HG03565 (cell line): ENCODE measurements at regions not wholly inside any gene's neighbourhood (a gene's known extent, or its start where the extent isn't known, plus 50 kb on each side); places are given as distances from the start of the nearest gene placed in this dataset.
"Not testable (repeated sequence)": the region's sequence is repeated elsewhere in the genome, so short reads cannot be mapped to it uniquely, and the experiment has no call there.

Experiments
- ATAC-seq: cut with Tn5 transposase; IDR thresholded peaks from one replicate; pipeline ENCODE4 v1.9.1; 2021; ENCODE audit warnings: mild to moderate bottlenecking, moderate library complexity; ENCODE audit not compliant: unreplicated experiment

GRCh38 chr5:39775086-39775796 lies 350.5 kb upstream of the DAB2 start:
- no peak for ATAC-seq

- no peak for ATAC-seq
Observed at GRCh38 chr5:39774605-39775004, 349.8 kb upstream of the DAB2 start.

- ATAC-seq, result no peak
Observed at GRCh38 chr5:39772307-39772706, 347.5 kb upstream of the DAB2 start.

GRCh38 chr5:39767916-39768315 lies 343.1 kb upstream of the DAB2 start:
- no peak for ATAC-seq

GRCh38 chr5:39765366-39765765 lies 340.6 kb upstream of the DAB2 start:
- ATAC-seq, result no peak

GRCh38 chr5:39762761-39763160 lies 338.0 kb upstream of the DAB2 start:
- no peak for ATAC-seq

GRCh38 chr5:39761199-39761950 lies 336.6 kb upstream of the DAB2 start:
- no peak for ATAC-seq

GRCh38 chr5:39760385-39761198 lies 335.8 kb upstream of the DAB2 start:
- ATAC-seq, result no peak

- no peak for ATAC-seq
Observed at GRCh38 chr5:39759701-39760100, 334.9 kb upstream of the DAB2 start.

GRCh38 chr5:39758426-39758825 lies 333.6 kb upstream of the DAB2 start:
- no peak for ATAC-seq

- no peak for ATAC-seq
Observed at GRCh38 chr5:39757131-39757530, 332.4 kb upstream of the DAB2 start.

- no peak for ATAC-seq
Observed at GRCh38 chr5:39755986-39756385, 331.2 kb upstream of the DAB2 start.

GRCh38 chr5:39755452-39755851 lies 330.7 kb upstream of the DAB2 start:
- no peak for ATAC-seq

GRCh38 chr5:39753747-39754146 lies 329.0 kb upstream of the DAB2 start:
- not testable (repeated sequence) for ATAC-seq

- ATAC-seq, result no peak
Observed at GRCh38 chr5:39750661-39751060, 325.9 kb upstream of the DAB2 start.

- no peak for ATAC-seq
Observed at GRCh38 chr5:39742916-39743315, 318.1 kb upstream of the DAB2 start.

- no peak for ATAC-seq
Observed at GRCh38 chr5:39740404-39740803, 315.6 kb upstream of the DAB2 start.

GRCh38 chr5:39732166-39732565 lies 307.4 kb upstream of the DAB2 start:
- no peak for ATAC-seq

GRCh38 chr5:39730699-39731098 lies 305.9 kb upstream of the DAB2 start:
- no peak for ATAC-seq

- ATAC-seq, result no peak
Observed at GRCh38 chr5:39730006-39730405, 305.2 kb upstream of the DAB2 start.

GRCh38 chr5:39726467-39726866 lies 301.7 kb upstream of the DAB2 start:
- ATAC-seq, result no peak

GRCh38 chr5:39721394-39721793 lies 296.6 kb upstream of the DAB2 start:
- ATAC-seq, result no peak
